ENCODE measurements at regions not wholly inside any gene's neighbourhood (a gene's known extent, or its start where the extent isn't known, plus 50 kb on each side); places are given as distances from the start of the nearest gene placed in this dataset.

DNA sequence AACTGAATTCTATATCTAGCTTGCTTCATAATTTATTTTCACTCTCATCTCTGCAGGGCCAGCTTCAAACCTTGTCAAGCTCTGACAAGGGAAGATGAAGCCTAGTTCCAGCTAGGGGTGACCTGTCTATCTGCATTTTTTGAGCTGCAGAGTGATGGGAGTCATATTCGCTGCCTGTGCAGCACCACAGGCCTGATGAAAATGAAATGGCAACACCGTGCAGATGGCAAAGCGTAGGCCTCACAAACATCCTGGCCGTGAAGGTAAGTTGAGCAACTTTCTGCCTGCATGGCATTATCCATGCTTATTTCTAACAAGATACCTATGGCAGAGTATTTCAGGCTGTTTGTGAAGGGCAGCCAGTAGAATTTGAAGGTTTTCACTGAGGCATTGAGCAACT, 86.4 kb upstream of the C1QTNF9B start:
- DNase-seq (ENCODE audit: low spot score) = no peak

DNA sequence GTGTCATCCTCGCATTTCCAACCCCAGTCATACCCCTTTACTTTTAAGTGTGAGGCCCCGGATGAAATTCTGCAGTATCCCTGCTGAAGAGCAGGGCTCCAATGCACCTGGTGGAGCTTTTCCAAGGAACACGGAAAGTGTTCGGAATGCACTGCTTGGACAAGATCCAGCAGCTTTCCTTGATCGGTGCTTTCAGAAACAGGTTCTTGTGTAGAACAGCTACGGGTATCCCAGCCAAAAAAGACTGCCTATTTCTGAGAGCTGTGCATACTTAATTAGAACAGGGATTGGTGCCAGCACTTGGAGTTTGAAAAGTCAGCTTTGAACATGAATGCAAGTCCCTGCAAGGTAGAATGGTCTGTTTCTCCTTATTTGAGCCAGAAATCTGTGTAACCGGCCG, 87.2 kb upstream of the C1QTNF9B start:
- no peak for DNase-seq (ENCODE audit: low spot score)

DNA sequence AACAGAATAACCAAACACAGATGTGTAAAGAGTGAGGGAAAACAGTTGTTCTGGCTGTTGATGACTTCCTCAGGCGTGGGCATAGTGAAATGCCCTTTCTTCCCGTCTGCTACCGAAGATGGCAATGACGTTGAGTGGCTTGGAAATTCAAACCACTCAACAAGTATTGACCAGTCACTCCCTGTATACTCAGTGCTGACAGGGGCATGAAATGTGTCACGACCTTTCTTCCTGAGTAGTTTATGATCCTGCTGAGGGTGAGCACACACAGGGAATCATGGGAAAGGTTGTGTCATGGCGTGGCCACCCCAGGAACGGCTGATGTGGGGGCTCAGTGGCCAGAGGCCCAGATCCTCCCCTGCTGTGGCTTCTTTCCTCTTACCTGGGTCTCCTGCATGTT, 87.8 kb upstream of the C1QTNF9B start:
- DNase-seq (ENCODE audit: low spot score) = no peak

DNA sequence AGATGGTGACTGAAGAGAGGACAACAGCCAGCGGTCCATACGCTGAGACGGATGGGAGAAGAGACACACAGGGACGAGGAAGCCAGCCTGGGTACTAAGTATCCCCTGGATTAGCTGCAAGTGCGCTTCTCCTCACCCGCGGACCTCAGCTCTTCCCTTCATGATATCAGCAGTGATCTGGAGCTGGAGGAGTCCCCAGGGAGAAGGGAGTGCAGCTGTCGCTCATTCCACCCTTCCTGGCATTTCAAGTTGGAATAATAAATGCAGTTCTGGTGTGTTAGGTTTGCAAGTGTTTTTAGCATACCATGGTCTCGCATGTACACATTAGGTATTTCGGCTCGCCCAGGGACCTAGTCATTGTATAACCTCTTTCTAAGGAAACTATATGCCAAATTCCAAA, 88.5 kb upstream of the C1QTNF9B start:
- DNase-seq (ENCODE audit: low spot score) = peak; percentile 65

DNA sequence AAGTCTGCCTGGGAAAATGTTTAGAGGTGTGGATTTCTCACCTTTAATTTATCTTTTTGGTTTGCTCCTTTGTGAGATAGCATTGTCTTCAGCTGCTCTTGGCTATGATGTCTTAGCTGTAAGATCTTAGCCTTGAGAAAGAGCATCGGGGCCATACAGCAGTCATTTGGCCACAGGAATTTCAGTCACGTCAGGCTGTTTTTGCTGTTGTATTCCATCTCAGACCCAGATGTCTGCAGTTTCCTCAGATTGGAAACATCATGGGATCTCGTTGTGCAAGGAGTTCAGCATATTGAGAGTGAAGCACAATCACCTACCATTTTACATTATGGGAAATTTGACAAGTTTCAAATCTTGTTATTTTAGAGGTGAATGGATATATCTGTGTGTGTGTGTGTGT, 89.3 kb upstream of the C1QTNF9B start:
- DNase-seq (ENCODE audit: low spot score) = no peak

DNA sequence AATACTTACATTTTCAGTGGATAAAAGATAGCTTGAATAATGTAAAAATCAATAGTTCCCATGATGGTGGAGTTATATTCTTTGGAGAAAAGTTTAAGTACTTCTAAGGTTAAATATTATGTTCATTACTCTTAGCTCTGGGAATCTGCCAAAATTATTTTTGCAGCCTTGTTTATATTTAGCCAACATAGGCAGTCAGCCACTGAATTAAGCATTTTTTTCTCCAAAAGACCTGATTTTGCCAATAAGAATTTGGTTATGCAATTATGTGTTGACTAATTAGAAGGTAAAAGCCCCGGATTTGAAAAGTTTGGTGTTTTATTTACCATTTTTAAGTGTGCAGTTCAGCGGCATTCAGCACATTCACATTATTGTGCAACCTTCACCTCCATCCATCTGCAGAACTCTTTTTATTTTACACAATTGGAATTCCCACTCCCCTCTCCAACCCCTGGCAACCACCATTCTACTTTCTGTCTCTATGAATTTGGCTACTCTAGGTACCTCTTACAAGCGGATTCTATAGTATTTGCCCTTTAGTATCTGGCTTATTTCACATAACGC, 90.1 kb upstream of the C1QTNF9B start:
- DNase-seq (ENCODE audit: low spot score) = no peak

DNA sequence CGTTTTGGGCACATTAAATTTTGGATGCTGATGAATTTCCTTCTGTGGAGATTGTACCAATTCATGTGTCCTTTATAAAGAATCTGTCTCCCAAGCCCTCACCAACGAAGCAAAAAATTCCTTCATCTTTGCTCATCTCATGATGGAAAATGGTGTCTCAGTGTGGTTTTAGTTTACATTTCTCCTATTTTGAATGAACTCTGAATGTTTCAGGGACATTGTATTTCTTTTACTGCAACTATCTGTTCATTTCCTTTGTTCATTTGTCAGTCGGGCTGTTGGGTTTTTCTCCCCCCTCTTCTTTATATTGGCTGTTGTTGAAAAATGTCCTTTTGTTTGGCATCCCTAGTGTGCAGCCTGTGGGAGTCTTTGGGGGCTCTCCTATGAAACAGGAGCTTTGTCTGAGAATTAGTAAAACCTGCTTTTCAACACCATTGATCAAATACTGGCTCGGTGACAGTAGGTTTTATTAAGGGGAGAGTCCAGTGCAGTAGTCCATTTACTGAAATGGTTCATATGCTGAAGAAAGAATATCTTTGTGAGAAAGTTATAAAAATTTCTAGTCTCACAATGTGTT, 91.3 kb upstream of the C1QTNF9B start:
- DNase-seq (ENCODE audit: low spot score) = no peak

DNA sequence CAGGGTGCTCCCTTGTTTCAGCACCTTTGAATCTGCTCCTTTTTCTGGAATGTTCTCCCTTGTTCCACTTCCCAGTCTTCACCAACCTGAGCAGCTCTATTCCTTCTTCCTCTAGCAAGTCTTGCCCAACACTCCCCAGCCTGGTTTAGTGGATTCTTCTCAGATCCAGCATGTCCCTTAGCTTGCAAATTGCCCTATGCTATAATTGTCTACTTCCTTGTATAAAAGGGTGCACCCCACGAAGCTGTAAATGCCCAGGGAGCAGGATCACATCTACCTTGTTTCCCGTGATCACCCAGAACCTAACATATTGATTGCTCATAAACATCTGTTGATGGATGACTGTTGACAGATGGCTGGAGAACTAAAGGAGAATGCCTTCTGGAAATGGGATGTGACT, 93.2 kb upstream of the C1QTNF9B start:
- DNase-seq (ENCODE audit: low spot score) = no peak

DNA sequence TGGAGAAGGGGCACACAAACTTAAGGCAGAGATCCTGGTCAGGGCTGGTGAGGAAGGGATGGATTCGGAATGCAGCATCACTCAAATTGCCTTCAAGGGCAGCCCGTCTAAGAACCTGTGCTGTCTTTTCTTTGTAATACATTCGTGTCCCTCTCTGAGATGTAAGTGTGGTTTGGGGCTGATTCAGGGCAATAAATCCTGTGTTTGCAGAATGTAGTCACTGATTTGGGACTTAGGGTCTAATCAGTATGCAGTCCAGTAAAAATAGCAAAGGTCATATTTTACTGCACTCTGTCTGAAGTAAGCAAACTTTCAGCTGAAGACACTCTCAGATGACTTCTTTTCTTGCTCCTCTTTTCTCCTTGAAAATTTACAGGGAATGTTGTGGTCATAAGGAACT, 93.8 kb upstream of the C1QTNF9B start:
- no peak for DNase-seq (ENCODE audit: low spot score)

DNA sequence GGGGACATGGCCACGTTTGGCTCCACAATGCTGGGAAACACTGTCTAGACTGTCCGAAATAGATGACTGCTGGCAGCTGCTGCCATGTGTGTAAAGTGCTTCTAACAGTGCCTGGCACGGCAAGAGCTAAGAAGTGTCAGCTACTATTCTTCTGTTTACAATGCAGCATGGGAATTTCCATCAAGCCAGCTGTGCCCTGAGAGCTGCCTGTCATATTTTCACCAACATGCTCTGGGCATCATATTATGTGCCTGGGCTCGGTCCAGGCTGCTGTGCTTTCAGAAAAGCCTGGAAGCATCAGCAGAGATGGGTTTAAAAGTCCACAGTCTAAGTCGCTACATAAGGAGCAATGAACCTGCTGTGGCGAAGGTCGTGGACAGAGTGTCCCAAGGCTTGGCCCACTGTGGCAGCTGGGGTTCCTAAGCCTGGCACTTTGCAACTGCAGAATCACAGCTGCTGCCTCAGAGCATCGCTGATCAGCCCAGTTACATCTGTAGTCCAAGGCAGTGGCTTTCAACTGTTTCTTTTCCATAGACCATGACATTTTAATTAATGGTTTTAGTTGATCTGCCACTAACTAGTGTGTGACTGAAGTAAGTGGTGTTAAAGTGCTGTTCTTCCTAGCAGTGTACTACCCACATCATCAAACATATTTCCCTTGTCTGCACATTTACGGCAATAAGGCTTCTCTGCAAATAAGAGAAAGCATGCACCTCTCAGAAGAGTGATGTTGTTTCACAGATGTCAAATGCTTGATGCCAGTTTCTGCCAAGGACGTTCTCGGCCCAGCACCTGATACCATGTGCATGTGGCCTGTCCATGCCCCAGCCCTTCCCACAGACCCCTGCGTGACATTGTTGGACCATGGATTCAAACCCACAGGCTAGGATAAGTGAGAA, 95.7 kb upstream of the C1QTNF9B start:
- no peak for DNase-seq (ENCODE audit: low spot score)

DNA sequence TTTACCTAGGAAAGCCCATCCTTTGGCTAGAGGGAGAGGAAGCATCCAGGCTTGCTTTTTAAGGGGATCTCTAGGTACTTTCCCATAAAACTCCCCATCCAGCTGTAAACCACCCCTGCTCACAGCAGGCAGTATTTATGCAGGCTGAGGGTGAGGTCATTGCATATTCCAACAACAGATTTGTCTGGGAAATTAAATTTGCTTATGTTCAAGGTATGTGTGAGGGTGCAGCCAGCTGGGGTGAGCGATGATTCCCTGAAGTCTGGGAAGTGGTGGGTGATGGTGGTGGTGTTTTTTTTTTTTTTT, 96.3 kb upstream of the C1QTNF9B start:
- no peak for DNase-seq (ENCODE audit: low spot score)

DNA sequence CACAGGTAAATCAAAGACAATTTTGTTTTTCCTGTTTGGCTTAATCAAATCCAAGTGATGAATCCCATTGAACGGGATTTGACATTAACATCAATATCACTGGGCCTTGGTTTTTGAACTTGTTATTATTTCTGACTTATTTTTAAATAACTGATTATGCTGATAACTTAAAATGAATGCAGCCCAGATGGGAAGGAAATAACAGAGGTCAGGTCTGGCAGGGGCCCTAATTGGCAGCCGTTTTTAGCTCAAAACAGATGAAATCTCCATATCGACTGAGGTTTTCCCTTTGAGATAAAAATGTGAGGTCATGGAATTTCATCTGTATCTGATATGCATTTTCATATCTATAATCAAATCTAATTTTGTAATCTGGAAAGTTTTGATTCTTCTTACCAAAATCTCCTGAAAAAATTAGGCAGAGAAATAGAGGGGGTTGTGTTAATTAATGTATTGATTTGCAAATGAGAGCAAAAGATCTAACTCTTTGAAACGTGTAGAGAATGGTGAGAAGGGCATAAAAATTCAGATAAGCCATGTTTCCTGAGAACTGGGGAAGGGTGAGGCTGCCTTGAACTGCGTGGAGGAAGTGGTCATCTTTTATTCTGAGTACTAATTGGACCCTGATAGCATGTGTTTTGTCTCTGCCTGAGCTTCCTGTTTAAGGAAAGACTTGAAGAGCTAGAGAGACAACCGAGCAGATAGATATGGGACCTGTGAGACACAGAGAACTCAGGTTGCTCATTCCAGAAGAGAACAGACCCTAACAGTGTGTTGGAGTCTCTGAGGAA, 98.2 kb upstream of the C1QTNF9B start:
- no peak for DNase-seq (ENCODE audit: low spot score)

DNA sequence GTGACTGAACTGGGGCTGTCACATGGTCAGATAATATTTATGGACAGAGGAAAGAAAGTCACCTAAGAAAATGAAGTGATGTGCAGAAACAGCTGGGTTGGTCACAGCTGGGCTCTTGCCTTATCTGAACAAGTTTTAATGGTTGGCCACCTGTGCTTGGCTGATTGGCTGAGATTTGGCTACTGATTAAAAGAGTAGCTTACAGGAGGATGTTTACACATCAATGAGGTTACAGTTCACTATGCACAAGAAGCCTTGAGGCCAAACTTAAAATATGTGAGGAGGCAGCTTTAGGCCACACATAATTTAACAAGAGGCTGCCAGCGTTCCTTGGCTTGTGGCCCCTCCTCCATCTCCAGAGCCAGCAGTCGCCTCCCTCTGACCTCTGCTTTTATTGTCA, 99.2 kb upstream of the C1QTNF9B start:
- DNase-seq (ENCODE audit: low spot score) = no peak

DNA sequence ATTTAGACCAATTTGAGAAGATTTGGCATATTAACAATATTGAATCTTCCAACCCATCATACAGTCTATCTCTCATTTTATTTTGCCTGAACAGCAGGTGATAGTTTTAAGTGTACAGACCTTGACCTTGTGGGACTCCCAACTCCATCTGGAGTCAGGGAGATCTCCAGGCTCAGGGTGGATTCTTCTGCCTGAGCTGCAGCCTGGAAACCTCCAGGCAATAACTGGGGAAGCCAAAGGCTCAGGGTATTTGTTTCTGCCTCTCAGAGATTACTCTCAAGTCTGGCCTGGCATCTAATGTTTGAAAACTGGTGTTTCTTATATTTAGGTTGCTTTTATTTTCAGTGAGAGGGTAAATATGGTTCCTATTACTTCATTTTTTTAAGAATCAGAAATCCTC, 102.1 kb upstream of the C1QTNF9B start:
- DNase-seq (ENCODE audit: low spot score) = no peak

DNA sequence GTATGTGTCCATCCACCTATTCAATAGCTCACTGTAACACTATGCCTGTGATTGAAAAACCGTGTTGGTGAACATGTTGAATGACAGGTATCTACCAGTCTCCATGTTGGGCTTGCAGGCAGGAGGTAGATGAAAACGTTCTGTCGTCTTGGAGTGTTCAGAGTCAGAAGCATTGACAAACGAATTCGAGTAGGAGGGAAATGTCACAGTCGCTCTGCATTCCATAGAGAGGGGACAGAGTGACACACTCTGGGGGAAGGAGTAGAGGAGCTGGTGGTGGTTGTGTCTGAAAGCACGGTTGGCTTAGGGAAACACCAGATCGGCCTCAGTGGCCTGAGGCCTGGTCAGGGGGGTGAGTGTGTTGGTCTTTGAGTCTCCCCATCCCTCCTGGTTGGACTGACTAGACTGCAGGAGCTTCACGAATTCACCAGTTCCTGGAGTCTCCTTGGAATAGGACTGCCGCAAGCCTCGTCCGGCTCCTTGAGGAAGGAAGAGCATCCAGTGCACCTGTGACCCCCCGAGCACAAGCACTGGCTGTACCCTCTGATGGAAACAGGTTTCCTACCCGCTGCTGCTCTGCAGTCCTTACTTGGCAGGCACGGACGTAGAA, 105.0 kb upstream of the C1QTNF9B start:
- DNase-seq (ENCODE audit: low spot score) = no peak

DNA sequence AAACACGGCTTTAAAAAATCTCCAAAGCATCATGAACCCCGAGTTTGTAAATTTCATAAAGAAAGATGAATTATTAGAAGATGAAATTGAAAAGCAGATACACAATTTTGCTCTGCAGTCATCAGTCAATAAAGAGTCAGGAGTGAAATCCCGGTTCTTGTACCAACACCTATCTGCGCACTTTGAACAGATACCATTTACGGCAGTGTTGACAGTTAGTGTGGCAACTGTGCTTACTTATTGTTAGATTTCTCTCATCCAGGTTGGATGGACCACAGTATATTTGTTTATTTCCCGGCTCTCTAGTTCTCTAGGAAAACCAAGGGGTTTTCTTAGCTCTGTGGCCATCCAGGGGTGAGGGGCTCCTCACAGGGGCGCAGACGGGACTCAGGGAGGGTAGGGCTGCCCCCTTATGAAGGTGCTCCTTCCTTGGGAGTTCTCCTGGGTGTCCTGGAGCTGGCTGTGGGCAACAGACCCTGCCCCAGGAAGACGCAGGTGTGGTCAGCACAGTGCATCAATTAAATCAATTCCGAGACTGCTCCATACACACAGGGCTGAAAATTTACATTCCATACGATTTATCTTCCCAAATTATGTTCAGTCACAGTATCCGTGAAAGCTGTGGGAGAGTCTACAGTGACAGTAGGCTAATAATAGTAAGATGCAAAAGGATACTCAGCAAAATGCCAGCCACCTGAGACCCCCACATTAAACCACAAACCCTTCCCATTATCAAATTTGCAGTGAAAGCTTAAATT, 107.0 kb upstream of the C1QTNF9B start:
- DNase-seq (ENCODE audit: low spot score) = no peak

DNA sequence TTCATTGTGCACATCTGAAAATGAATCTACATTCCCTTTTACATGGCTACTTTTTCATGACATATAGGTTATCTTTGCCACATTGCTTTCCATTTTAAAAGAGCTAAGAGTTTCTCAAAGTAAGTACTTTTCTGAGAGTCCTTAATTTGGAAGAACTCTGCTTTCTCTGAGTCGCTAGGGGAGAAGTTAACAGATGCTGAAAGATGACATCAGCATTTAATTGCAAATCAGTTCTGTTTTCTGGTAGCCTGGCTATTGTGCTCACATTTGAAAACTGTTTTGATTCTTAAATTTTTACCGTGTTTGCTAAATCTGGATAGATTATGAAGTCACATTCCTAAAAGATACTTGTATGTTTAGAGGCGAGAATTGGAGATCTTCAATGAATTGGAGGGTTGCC, 107.7 kb upstream of the C1QTNF9B start:
- DNase-seq (ENCODE audit: low spot score) = no peak

DNA sequence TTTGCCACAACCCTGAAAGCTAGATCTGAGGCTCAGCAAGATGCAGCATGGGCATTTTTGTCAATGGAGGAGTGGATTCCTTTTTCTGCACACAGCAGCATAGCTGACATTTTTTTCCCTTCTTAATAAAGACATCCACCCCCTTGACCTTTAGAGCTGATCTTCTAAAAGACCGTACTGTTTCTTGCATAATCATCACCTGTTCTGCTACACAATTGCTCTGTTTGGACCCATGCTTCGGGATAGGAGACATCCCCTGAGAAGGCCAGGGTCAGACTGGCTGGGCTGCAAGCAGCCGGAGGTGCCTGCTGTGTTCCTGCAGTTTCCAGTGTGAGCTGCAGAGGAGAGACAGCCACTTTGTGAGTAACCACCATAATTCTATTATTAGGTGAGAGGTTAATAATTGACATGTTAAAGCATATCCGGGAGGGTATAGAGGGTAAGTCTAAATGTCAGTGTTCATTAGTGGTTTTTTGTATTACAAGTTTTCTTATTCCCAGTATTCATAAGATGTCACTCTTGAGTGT, 108.5 kb upstream of the C1QTNF9B start:
- no peak for DNase-seq (ENCODE audit: low spot score)

DNA sequence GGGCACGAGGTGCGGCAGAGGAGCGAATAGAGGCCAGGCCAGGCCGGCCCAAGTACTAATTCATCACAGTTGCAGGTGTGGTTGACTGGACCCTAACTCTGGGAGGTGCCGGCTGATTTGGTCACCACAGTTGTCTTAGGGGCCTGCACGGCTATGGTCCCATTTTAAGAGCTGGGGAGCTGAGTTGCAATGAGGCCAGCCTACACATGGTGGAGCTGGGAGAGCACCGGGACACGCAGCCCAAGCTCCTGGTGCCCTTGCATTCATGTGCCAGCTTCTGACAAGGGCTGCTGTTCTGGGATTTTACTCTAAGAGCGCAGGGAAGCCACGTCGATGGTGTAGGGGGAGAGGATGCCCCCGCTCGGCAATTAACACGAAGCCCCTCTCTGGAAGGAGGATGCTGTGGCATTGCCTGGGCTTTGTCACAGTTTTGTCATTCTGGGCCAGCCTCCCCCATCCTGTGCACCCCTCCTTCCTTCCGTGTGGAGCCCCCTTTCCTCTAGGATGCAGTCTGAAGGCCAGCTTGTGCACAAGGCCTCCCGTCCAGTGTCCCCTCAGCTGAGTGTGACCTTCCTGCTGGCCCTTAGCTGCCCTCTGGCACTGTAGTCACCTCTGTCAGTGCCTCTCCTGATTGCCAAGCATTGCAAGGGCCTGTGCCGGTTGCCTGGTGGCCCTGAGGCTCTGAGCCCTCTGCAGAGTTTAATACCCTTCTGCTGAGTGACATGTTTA, 109.4 kb upstream of the C1QTNF9B start:
- DNase-seq (ENCODE audit: low spot score) = no peak

DNA sequence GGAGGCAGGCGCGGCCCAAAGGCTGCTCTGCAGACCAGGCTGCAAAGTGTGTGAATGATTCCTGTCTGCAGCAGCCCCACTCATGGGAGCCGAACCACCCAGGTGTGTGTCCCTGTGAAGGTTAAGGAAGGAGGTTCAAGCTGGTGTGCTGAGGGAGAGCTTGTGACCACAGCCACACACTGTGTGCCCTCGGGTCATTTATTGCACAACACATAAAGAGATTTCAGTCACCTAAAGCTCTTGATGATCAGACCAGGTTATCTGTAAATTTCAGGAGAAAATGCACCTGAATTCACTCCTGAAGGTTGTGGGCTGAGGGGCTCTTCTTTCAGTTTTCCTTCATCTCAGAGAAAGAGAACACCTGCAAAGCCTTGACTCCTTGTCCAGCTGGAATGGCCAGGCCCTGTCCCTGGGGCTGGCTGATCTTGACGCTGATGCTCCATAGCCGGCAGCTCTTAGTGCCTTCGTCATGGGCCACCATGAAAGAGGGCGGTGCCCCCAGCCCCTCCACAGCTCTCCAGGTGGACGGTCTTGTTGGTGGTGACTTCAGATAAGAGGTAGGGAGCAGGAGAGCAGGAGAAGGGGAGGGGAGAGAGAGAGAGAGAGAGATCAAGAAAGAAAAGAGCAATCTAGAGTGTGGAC, 110.8 kb upstream of the C1QTNF9B start:
- no peak for DNase-seq (ENCODE audit: low spot score)

Measured in SK-N-DZ (cell line).